Activated CD4-positive, CD25-positive, alpha-beta regulatory T cell treated with anti-CD3 and anti-CD28 coated beads, Interleukin-2, amount 50 U/mL, for 24 hours (primary cell): ENCODE measurements at regions not wholly inside any gene's neighbourhood (a gene's known extent, or its start where the extent isn't known, plus 50 kb on each side); places are given as distances from the start of the nearest gene placed in this dataset.
"Not testable (repeated sequence)": the region's sequence is repeated elsewhere in the genome, so short reads cannot be mapped to it uniquely, and the experiment has no call there.

ENCODE experiments used
- ATAC-seq, 2 donors: fragments of 150-1000 bp; cut with Tn5 transposase; one replicate each; pipeline ENCODE4 v1.10.0; 2021; ENCODE audit warnings: mild to moderate bottlenecking in 1 of 2, moderate library complexity in 1 of 2

GRCh38 chr2:129793431-129793902, 186.0 kb upstream of the RAB6C start:
- no peak for ATAC-seq

GRCh38 chr2:129794116-129794515, 185.3 kb upstream of the RAB6C start:
- ATAC-seq: no peak

GRCh38 chr2:129794540-129794939, 184.9 kb upstream of the RAB6C start:
- ATAC-seq: no peak

GRCh38 chr2:129796225-129796624, 183.2 kb upstream of the RAB6C start:
- ATAC-seq: no peak

- ATAC-seq: no peak
Observed at GRCh38 chr2:129796801-129797488, 182.5 kb upstream of the RAB6C start.

GRCh38 chr2:129797489-129798300, 181.8 kb upstream of the RAB6C start:
- ATAC-seq: no peak

- no peak for ATAC-seq
Observed at GRCh38 chr2:129798301-129798581, 181.2 kb upstream of the RAB6C start.

GRCh38 chr2:129798626-129799025, 180.8 kb upstream of the RAB6C start:
- no peak for ATAC-seq

GRCh38 chr2:129799036-129799958, 180.2 kb upstream of the RAB6C start:
- no peak for ATAC-seq

DNA sequence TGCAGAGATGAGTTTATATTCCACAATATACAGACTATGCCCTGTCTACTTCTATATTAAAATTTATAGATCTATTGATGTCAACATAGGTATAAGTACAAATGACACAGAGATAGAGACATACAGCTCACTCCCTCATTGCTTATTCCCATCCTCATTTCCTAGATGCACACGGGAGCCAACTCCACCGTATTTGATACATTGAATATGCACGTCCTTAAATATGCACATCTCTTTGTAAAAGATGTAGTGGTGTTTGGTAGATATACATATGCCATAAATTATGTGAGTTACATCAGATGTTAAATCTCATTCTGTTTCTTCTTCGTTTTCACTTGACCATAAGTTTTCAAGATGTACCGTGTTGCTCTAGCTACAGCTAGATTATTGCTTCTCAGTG, 179.2 kb upstream of the RAB6C start:
- ATAC-seq: no peak

GRCh38 chr2:129800686-129801085, 178.8 kb upstream of the RAB6C start:
- no peak for ATAC-seq

DNA sequence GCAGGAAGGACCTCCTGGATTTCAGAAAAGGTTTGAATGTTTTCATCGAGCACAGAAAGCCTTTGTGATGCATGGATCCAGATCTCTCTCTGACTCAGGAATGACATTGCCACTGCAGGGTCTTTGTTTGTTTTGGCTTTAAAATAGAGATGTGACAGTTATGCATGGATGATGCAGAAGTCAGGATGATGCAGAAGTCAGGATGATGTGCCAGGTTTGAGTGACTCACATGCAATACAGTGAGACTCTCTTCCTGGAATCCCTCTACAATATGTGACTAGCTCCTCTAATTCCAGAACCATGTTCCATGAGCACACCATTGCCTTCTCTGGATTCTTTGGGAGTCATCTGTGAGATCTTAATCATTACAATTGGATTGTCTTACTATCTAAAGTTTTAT, 177.9 kb upstream of the RAB6C start:
- ATAC-seq: no peak

GRCh38 chr2:129802290-129802689, 177.2 kb upstream of the RAB6C start:
- no peak for ATAC-seq

DNA sequence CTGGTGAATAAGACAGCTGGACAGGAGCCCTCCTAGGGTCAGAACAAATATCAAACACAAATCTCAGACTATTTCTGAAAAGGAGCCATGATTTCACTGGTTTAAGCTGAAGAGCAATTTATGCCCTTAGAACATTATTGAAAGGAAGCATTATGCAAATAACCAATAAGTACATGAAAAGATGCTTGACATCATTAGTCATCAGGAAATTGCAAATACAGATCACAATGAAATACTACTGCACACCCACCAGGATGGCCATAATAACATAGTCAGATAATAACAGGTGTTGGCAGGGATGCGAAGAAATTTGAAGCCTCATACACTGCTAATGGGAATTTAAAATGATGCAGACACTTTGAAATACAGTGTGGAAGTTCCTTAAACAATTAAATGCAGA, 176.4 kb upstream of the RAB6C start:
- no peak for ATAC-seq

GRCh38 chr2:129803871-129804270, 175.6 kb upstream of the RAB6C start:
- no peak for ATAC-seq

DNA sequence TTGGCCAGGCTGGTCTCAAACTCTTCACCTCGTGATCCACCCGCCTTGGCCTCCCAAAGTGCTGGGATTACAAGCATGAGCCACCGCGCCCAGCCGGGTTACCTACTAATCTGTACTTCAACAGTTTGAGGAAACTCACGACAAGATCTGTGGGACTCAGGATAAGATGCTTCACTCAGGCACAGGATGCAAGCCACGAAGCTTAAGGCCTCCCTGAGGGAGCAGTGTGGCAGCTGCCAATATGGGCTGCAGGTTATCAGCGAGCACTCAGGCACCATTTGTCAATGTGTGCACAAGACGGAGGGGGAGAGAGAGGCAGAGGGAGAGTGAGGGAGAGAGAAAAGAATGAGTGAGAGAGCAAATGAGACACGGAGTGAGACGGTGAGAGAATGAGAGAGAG, 173.6 kb upstream of the RAB6C start:
- no peak for ATAC-seq

- no peak for ATAC-seq
Observed at GRCh38 chr2:129806317-129806716, 173.1 kb upstream of the RAB6C start.

GRCh38 chr2:129806990-129807389, 172.5 kb upstream of the RAB6C start:
- ATAC-seq: no peak

- ATAC-seq: not testable (repeated sequence)
Observed at GRCh38 chr2:129807642-129808338, 171.7 kb upstream of the RAB6C start.

DNA sequence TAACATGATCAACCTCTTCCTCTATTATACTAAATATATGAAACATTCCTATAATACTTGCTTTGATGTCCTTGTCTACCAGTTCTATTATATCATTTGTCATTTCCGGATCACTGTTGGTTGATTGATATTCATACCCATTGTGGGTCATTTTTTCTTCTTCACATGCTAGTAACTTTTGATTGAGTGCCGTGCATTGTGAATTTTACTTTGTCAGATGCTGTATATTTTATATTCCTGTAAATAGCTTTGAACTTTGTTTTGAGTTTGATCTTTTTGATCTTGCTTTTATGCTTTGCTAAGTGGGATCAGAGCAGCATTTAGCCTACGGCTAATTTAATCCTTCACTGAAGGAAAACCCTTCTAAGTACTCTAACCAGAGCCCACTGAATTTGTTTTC, 168.9 kb upstream of the RAB6C start:
- ATAC-seq: no peak

DNA sequence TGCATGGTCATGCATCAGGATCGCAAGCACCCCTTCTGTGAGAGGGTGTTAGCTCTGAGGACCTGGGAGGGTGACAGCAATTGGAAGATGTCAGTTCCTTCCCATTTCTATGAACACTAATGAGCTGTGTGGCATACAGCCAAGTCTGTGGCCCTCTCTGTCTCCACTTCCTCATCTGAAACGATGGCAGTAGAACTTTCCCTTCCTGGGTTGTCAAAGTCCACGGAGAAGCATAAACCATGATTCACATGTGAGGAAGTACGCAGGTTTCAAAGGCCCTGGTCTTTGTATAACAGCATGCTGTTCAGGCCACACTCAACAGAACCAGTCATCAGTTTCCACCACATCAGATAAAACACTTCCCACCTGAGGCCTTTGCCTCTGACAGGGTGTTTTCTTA, 167.4 kb upstream of the RAB6C start:
- peak; percentile 20 to 28 for ATAC-seq

GRCh38 chr2:129812654-129813053, 166.8 kb upstream of the RAB6C start:
- ATAC-seq: no peak

GRCh38 chr2:129813404-129813803, 166.1 kb upstream of the RAB6C start:
- ATAC-seq: no peak
